GM12891 (cell line): ENCODE measurements at regions not wholly inside any gene's neighbourhood (a gene's known extent, or its start where the extent isn't known, plus 50 kb on each side); places are given as distances from the start of the nearest gene placed in this dataset.

Source experiments
- PAX5 ChIP-seq: IDR thresholded peaks from 2 replicates; pipeline ENCODE4 v1.6.1; 2011; ENCODE audit warnings: low read length, moderate library complexity, mild to moderate bottlenecking; ENCODE audit not compliant: insufficient read depth, severe bottlenecking
- POLR2A ChIP-seq: IDR thresholded peaks from 2 replicates; pipeline ENCODE4 v1.6.1; 2011; ENCODE audit warnings: low read depth, low read length, control low read depth
- POLR2AphosphoS5 ChIP-seq: IDR thresholded peaks from 2 replicates; pipeline ENCODE4 v1.6.1; 2011; ENCODE audit warnings: low read depth, low read length, control low read depth
- SPI1 ChIP-seq: IDR thresholded peaks from 2 replicates; pipeline ENCODE4 v1.6.1; 2011; ENCODE audit warnings: low read depth, low read length, control low read depth
- TAF1 ChIP-seq: IDR thresholded peaks from 2 replicates; pipeline ENCODE4 v1.6.1; 2011; ENCODE audit warnings: low read depth, low read length, control low read depth

GRCh38 chr6:23647045-23647444 lies 479.0 kb upstream of the NRSN1 start:
- TF ChIP-seq TAF1 (no peak), POLR2A (no peak), POLR2AphosphoS5 (no peak), SPI1 (no peak), PAX5 (no peak)
